ENCODE measurements at regions not wholly inside any gene's neighbourhood (a gene's known extent, or its start where the extent isn't known, plus 50 kb on each side); places are given as distances from the start of the nearest gene placed in this dataset.

- Histone ChIP-seq H3K4me3 (ENCODE audit: low read length) (no peak overlapping the region), H3K9ac (ENCODE audit: low read depth, low read length) (no peak overlapping the region), H3K36me3 (ENCODE audit: insufficient read depth, low read depth, low read length) (no peaks in the 10 kb centered on the region), H3K9me3 (ENCODE audit: insufficient read depth, low read depth, low read length) (no peaks in the 10 kb centered on the region), H3K4me1 (ENCODE audit: insufficient read depth, low read length) (no peaks in the 10 kb centered on the region), H3K27ac (ENCODE audit: low read length) (no peak overlapping the region), H3K27me3 (ENCODE audit: insufficient read depth, low read length) (no peaks in the 10 kb centered on the region)
Measured at GRCh38 chr10:7036951-7037350, 373.9 kb downstream of the SFMBT2 start.

GRCh38 chr10:7035126-7035761 lies 375.6 kb downstream of the SFMBT2 start:
- Histone ChIP-seq H3K9me3 (ENCODE audit: insufficient read depth, low read depth, low read length) (no peaks in the 10 kb centered on the region), H3K4me1 (ENCODE audit: insufficient read depth, low read length) (no peaks in the 10 kb centered on the region), H3K27ac (ENCODE audit: low read length) (no peak overlapping the region), H3K27me3 (ENCODE audit: insufficient read depth, low read length) (no peaks in the 10 kb centered on the region), H3K9ac (ENCODE audit: low read depth, low read length) (no peak overlapping the region), H3K36me3 (ENCODE audit: insufficient read depth, low read depth, low read length) (no peaks in the 10 kb centered on the region), H3K4me3 (ENCODE audit: low read length) (no peak overlapping the region)

GRCh38 chr10:7033031-7033430 lies 377.8 kb downstream of the SFMBT2 start:
- no peaks in the 10 kb centered on the region for H3K36me3 ChIP-seq (ENCODE audit: insufficient read depth, low read depth, low read length)
- H3K4me3 ChIP-seq (ENCODE audit: low read length) = no peak overlapping the region
- H3K27ac ChIP-seq (ENCODE audit: low read length) = no peak overlapping the region
- H3K9me3 ChIP-seq (ENCODE audit: insufficient read depth, low read depth, low read length) = no peaks in the 10 kb centered on the region
- H3K4me1 ChIP-seq (ENCODE audit: insufficient read depth, low read length) = no peaks in the 10 kb centered on the region
- no peak overlapping the region for H3K9ac ChIP-seq (ENCODE audit: low read depth, low read length)
- no peaks in the 10 kb centered on the region for H3K27me3 ChIP-seq (ENCODE audit: insufficient read depth, low read length)

- Histone ChIP-seq H3K36me3 (ENCODE audit: insufficient read depth, low read depth, low read length) (no peaks in the 10 kb centered on the region), H3K4me1 (ENCODE audit: insufficient read depth, low read length) (no peaks in the 10 kb centered on the region), H3K4me3 (ENCODE audit: low read length) (no peak overlapping the region), H3K27ac (ENCODE audit: low read length) (no peak overlapping the region), H3K9ac (ENCODE audit: low read depth, low read length) (no peak overlapping the region), H3K9me3 (ENCODE audit: insufficient read depth, low read depth, low read length) (no peaks in the 10 kb centered on the region), H3K27me3 (ENCODE audit: insufficient read depth, low read length) (no peaks in the 10 kb centered on the region)
Measured at GRCh38 chr10:7030134-7030855, 380.5 kb downstream of the SFMBT2 start.

GRCh38 chr10:7029672-7030071 lies 381.2 kb downstream of the SFMBT2 start:
- no peaks in the 10 kb centered on the region for H3K36me3 ChIP-seq (ENCODE audit: insufficient read depth, low read depth, low read length)
- no peaks in the 10 kb centered on the region for H3K27me3 ChIP-seq (ENCODE audit: insufficient read depth, low read length)
- H3K4me3 ChIP-seq (ENCODE audit: low read length) = no peak overlapping the region
- no peak overlapping the region for H3K9ac ChIP-seq (ENCODE audit: low read depth, low read length)
- H3K9me3 ChIP-seq (ENCODE audit: insufficient read depth, low read depth, low read length) = no peaks in the 10 kb centered on the region
- H3K27ac ChIP-seq (ENCODE audit: low read length) = no peak overlapping the region
- H3K4me1 ChIP-seq (ENCODE audit: insufficient read depth, low read length) = no peaks in the 10 kb centered on the region

GRCh38 chr10:7028809-7029166 lies 382.0 kb downstream of the SFMBT2 start:
- H3K4me1 ChIP-seq (ENCODE audit: insufficient read depth, low read length) = no peaks in the 10 kb centered on the region
- H3K27me3 ChIP-seq (ENCODE audit: insufficient read depth, low read length) = no peaks in the 10 kb centered on the region
- H3K36me3 ChIP-seq (ENCODE audit: insufficient read depth, low read depth, low read length) = no peaks in the 10 kb centered on the region
- no peaks in the 10 kb centered on the region for H3K9me3 ChIP-seq (ENCODE audit: insufficient read depth, low read depth, low read length)
- H3K4me3 ChIP-seq (ENCODE audit: low read length) = no peak overlapping the region
- H3K27ac ChIP-seq (ENCODE audit: low read length) = no peak overlapping the region
- H3K9ac ChIP-seq (ENCODE audit: low read depth, low read length) = no peak overlapping the region

GRCh38 chr10:7027913-7028808 lies 382.7 kb downstream of the SFMBT2 start:
- Histone ChIP-seq H3K9me3 (ENCODE audit: insufficient read depth, low read depth, low read length) (no peaks in the 10 kb centered on the region), H3K27ac (ENCODE audit: low read length) (no peak overlapping the region), H3K4me1 (ENCODE audit: insufficient read depth, low read length) (no peaks in the 10 kb centered on the region), H3K4me3 (ENCODE audit: low read length) (no peak overlapping the region), H3K36me3 (ENCODE audit: insufficient read depth, low read depth, low read length) (no peaks in the 10 kb centered on the region), H3K27me3 (ENCODE audit: insufficient read depth, low read length) (no peaks in the 10 kb centered on the region), H3K9ac (ENCODE audit: low read depth, low read length) (no peak overlapping the region)

GRCh38 chr10:7027237-7027912 lies 383.5 kb downstream of the SFMBT2 start:
- Histone ChIP-seq H3K9ac (ENCODE audit: low read depth, low read length) (no peak overlapping the region), H3K9me3 (ENCODE audit: insufficient read depth, low read depth, low read length) (no peaks in the 10 kb centered on the region), H3K27ac (ENCODE audit: low read length) (no peak overlapping the region), H3K4me1 (ENCODE audit: insufficient read depth, low read length) (no peaks in the 10 kb centered on the region), H3K27me3 (ENCODE audit: insufficient read depth, low read length) (no peaks in the 10 kb centered on the region), H3K36me3 (ENCODE audit: insufficient read depth, low read depth, low read length) (no peaks in the 10 kb centered on the region), H3K4me3 (ENCODE audit: low read length) (no peak overlapping the region)

- Histone ChIP-seq H3K4me3 (ENCODE audit: low read length) (no peak overlapping the region), H3K27ac (ENCODE audit: low read length) (no peak overlapping the region), H3K9me3 (ENCODE audit: insufficient read depth, low read depth, low read length) (no peaks in the 10 kb centered on the region), H3K9ac (ENCODE audit: low read depth, low read length) (no peak overlapping the region), H3K27me3 (ENCODE audit: insufficient read depth, low read length) (no peaks in the 10 kb centered on the region), H3K36me3 (ENCODE audit: insufficient read depth, low read depth, low read length) (no peaks in the 10 kb centered on the region), H3K4me1 (ENCODE audit: insufficient read depth, low read length) (no peaks in the 10 kb centered on the region)
Measured at GRCh38 chr10:7026818-7027217, 384.0 kb downstream of the SFMBT2 start.

- no peaks in the 10 kb centered on the region for H3K36me3 ChIP-seq (ENCODE audit: insufficient read depth, low read depth, low read length)
- H3K27me3 ChIP-seq (ENCODE audit: insufficient read depth, low read length) = no peaks in the 10 kb centered on the region
- H3K4me3 ChIP-seq (ENCODE audit: low read length) = no peak overlapping the region
- no peaks in the 10 kb centered on the region for H3K4me1 ChIP-seq (ENCODE audit: insufficient read depth, low read length)
- no peak overlapping the region for H3K9ac ChIP-seq (ENCODE audit: low read depth, low read length)
- no peaks in the 10 kb centered on the region for H3K9me3 ChIP-seq (ENCODE audit: insufficient read depth, low read depth, low read length)
- H3K27ac ChIP-seq (ENCODE audit: low read length) = no peak overlapping the region
Measured at GRCh38 chr10:7025296-7025695, 385.5 kb downstream of the SFMBT2 start.

GRCh38 chr10:7015457-7015856 lies 395.4 kb downstream of the SFMBT2 start:
- Histone ChIP-seq H3K4me3 (ENCODE audit: low read length) (no peak overlapping the region), H3K27me3 (ENCODE audit: insufficient read depth, low read length) (no peaks in the 10 kb centered on the region), H3K9ac (ENCODE audit: low read depth, low read length) (no peak overlapping the region), H3K9me3 (ENCODE audit: insufficient read depth, low read depth, low read length) (no peaks in the 10 kb centered on the region), H3K4me1 (ENCODE audit: insufficient read depth, low read length) (no peaks in the 10 kb centered on the region), H3K27ac (ENCODE audit: low read length) (no peak overlapping the region), H3K36me3 (ENCODE audit: insufficient read depth, low read depth, low read length) (no peaks in the 10 kb centered on the region)
